Gastroesophageal sphincter (tissue), 2 donors: ENCODE measurements at regions not wholly inside any gene's neighbourhood (a gene's known extent, or its start where the extent isn't known, plus 50 kb on each side); places are given as distances from the start of the nearest gene placed in this dataset.

Experiments
- EP300 ChIP-seq: sonication (generic); formaldehyde crosslinking; IDR thresholded peaks from one replicate; pipeline ENCODE4 v1.6.1; 2017; ENCODE audit warnings: antibody characterized with exemption, mild to moderate bottlenecking
- POLR2A ChIP-seq, 2 donors: fragments of 450-650 bp; IDR thresholded peaks; one replicate each; pipeline ENCODE4 v1.6.1; 2017; ENCODE audit warnings: antibody characterized with exemption in 2 of 2, mild to moderate bottlenecking in 2 of 2, moderate library complexity in 1 of 2
- POLR2AphosphoS5 ChIP-seq: sonication (generic); formaldehyde crosslinking; IDR thresholded peaks from one replicate; pipeline ENCODE4 v1.6.1; 2017; ENCODE audit warnings: antibody characterized with exemption

DNA sequence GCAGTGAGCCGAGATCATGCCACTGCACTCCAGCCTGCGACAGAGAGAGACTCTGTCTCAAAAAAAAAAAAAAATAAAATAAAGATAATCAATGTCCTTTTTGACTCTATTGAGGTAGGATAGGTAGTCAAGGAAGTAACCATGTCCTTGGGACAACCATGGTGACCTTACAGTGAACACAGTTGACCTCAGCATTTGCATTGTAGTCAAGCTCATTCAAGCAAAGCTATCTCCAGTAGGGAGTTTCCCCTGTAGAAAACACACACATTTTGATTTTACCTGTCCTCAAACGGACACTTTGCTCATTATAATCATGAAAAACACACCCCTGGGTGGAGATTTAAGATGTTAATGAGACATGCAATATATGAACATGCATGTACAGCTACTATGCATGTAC is 171.7 kb downstream of the KIF20B start:
- no peak for TF ChIP-seq POLR2A (IDR thresholded peaks at IDR 0.05)
- TF ChIP-seq EP300: no peak
- TF ChIP-seq POLR2AphosphoS5: no peak
